GM18873 (cell line): ENCODE measurements at regions not wholly inside any gene's neighbourhood (a gene's known extent, or its start where the extent isn't known, plus 50 kb on each side); places are given as distances from the start of the nearest gene placed in this dataset.

Experiments used
- ATAC-seq: cut with Tn5 transposase; IDR thresholded peaks from one replicate; pipeline ENCODE4 v1.9.1; 2021; ENCODE audit warnings: mild to moderate bottlenecking, moderate library complexity, moderate number of reproducible peaks; ENCODE audit not compliant: unreplicated experiment, low FRiP score

DNA sequence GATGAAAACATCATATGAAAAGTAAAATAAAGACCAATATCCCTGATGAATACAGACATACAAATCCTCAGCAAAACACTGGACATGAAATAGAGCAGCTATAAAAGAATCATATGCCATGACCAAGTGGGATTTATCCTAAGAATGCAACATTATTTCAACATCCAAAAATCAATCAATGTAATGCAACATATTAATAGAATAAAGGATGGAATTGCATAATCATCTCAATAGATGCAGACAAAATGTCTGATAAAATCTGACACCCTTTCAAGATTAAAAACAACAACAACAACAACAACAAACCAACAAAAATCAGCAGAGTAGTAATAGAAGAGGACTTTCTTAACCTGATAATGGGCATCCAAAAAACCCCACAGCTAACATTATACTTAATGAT is 63.8 kb upstream of the IL1R1 start:
- no peak for ATAC-seq

- ATAC-seq: peak; percentile 72
Measured at GRCh38 chr2:102080451-102081242, 61.9 kb upstream of the IL1R1 start.

DNA sequence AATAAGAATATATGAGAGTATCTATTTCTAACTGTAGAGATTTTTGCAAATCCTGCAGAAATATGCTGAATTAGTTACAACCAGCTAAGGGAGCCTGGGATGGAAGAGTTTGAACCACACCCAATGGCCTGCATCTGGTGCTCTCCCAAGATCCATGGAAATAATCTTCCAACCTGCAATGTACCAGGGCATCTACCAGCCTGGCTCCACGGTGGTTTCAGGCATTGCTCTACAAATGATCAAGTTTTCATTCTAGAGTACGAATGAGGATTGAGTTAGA is 61.4 kb upstream of the IL1R1 start:
- ATAC-seq: no peak

DNA sequence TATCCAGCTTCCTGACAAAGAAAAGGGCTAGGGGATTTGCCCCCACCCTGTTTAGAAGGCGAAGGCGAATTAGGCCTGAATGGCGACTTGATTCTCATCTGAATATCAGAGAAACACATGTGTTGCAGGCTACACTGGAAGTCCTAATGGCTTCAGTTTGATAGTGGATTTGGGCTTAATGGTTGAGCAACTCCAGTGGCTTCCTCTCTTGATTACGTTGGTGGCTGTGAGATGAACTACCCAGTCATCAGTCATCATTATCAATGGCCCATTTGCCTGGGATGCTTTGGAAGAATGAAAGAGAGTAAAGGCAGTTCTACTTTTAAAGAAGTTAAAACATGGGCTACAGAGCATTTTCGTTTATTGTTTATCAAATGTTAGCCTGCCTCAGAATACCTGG is 60.9 kb upstream of the IL1R1 start:
- no peak for ATAC-seq

DNA sequence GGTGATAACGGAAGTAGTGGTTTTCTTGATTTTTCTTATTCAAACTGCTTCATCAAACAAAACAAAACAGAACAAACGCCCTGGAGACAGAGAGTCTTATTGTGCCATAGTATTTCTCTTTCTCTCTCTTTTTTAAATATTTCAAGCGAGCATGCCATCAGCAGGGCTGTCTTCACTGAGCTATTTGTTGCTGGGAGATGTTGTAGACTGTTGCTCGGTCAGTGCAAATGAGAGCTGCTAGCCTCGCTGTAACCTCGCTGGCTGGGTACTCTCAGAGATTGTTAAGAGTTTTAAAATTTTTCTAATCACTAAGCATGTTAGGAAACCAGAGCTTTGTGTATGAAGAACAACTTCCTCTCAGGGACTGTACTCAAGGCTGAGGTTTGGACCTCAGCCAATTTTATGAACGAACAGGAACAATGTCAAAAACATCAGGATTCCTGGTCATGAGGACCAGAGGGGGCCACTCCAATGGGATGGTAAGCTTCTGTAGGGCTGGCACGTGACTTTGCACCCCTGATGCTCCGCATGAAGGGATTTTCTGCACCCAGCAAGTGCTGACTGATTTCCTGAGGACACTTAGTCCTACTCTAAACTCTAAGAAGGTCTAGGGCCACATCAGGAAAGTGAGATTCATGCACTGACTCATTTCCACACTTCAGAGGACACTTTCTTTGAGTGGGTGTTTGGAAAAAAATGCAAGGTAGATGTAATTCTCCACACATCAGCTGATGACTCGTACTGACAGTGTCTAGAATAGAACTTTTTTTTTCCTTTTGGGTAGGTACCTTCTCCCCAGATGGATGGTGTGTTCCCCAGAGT is 59.8 kb upstream of the IL1R1 start:
- peak; percentile 72 for ATAC-seq

DNA sequence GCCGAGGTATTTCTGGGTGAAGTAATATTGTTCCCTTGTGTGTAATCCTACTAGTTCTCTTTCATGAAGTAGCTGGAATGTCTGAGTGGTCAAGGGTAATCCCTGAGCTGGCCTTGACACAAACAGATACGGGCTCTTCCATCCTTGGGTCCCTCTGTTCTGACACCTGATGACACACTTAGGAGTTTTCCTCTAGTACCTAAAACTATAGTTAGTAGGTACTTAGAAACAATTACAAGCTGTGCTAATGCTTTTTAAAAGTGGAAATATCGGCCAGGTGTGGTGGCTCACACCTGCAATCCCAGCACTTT is 59.2 kb upstream of the IL1R1 start:
- peak; percentile 1 for ATAC-seq

GRCh38 chr2:102084651-102085050 is 57.9 kb upstream of the IL1R1 start:
- no peak for ATAC-seq

DNA sequence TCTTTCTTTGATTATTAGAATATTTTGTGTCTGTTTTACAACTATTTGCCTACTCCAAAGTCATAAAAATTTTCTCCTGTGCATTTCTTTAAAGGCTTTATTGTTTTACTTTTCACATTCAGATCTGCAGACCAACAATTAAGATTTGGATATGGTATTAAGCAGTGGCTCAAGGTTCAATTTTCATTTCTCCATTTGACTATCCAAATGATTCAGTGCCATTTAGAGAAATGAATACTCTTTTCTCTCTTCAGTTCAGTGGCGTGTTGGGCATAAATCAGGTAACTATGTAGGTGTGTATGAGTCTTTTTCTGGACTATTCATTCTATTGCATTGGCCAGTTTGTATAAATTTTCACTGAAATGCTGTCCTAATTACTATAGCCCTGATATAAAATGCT is 57.3 kb upstream of the IL1R1 start:
- no peak for ATAC-seq

DNA sequence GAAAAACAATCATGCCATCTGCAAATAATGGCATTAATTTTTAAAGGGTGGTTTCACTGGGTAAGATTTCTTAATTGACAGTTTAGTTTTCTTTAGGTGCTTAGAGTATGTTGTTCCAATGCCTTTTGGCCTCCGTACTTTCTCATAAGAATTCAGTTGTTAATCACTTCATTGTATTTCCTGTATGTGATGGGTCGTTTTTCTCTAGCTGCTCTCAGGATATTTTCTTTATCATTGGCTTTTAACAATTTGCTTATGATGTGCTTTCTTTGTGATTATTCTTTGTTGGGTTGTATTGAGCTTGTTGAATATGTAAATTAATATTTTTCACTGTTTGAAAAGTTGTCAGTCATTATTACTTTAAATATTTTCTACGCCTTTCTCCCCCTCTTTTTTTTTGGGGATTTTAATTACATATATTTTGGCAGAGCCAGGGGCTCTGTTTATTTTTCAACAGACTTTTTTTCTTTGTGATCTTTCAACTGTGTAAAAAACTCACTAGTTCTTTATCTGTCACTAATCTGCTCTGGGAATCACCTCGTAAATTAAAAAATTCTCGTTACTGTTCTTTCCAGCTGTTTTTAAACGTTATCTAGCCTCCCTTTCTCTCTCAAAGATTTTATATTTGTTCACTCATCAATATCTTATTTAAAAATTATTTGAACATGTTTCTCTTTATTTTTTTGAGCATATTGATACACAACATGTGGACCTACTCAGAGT is 56.2 kb upstream of the IL1R1 start:
- ATAC-seq: no peak

GRCh38 chr2:102091121-102091520 is 51.4 kb upstream of the IL1R1 start:
- no peak for ATAC-seq

DNA sequence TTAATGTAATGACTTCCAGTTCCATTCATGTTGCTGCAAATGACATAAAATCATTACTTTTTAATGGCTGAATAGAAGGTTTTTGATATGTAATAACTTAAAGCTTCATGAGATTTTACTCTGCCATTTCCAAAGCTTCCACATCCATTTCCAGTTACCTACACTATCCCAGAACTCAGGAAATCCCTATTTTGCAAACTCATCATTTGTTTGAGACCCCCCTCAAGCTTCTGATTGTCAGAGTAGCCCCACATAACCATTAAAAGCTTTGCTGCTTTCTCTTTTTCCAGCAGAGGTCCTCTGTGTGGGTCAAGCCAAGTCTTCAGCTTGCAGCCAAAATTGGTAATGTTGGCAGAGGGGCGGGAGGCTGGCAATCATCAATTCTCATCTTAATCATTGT is 50.6 kb upstream of the IL1R1 start:
- ATAC-seq: no peak

DNA sequence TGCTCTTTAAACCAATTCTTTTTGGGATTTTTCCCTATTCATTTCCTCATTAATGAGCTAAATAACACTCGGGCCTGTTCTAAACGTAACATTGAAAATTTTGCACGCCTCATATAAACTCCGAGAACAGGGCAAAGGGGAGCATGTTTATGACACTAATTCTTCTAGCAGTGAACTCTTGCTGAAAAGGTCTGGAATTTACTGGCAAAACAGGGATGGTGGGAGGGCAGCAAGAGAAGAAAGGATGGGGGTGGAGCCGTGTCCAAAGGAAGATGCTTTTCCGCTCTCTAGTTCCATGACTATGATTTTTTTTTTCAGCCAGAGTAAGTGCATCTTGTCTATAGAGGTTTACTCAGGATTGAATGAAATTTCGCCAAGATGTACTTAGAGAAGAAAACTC is 50.0 kb upstream of the IL1R1 start:
- no peak for ATAC-seq
